ENCODE measurements at regions not wholly inside any gene's neighbourhood (a gene's known extent, or its start where the extent isn't known, plus 50 kb on each side); places are given as distances from the start of the nearest gene placed in this dataset.

DNA sequence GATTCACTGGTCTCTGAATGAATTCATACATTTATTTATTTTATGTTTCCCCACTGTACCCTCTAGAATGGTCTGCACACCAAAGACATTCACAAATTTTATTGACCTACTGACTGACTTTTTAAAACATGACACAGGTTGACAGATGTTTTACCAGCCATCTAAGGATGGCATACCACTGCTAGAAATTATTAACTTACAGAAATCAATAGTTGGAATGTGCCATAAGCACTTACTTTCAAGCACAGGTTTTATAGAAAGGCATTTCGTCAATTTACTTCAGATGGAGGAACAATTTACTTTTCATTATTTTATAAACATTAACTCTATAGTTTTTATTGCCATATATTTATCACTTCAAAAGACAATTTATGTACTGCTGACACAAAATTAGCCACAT lies 448.7 kb upstream of the FBXO33 start:
- no peak overlapping the region for H3K27ac ChIP-seq
- WGBS (ENCODE audit: missing lambda C conversion rate), result 2% methylated on average over 1 of the region's 1 CpG
- H3K9me3 ChIP-seq, result no peaks in the 10 kb centered on the region
- no peaks in the 10 kb centered on the region for H3K4me1 ChIP-seq
- no peak overlapping the region for H3K4me3 ChIP-seq
- no peak overlapping the region for H3K4me2 ChIP-seq
- DNase-seq (ENCODE audit: low read depth in 1 of 2, low spot score in 1 of 2) (no peak), ATAC-seq (no peak), FAIRE-seq (no peak)
- TF ChIP-seq, protein P1, sequence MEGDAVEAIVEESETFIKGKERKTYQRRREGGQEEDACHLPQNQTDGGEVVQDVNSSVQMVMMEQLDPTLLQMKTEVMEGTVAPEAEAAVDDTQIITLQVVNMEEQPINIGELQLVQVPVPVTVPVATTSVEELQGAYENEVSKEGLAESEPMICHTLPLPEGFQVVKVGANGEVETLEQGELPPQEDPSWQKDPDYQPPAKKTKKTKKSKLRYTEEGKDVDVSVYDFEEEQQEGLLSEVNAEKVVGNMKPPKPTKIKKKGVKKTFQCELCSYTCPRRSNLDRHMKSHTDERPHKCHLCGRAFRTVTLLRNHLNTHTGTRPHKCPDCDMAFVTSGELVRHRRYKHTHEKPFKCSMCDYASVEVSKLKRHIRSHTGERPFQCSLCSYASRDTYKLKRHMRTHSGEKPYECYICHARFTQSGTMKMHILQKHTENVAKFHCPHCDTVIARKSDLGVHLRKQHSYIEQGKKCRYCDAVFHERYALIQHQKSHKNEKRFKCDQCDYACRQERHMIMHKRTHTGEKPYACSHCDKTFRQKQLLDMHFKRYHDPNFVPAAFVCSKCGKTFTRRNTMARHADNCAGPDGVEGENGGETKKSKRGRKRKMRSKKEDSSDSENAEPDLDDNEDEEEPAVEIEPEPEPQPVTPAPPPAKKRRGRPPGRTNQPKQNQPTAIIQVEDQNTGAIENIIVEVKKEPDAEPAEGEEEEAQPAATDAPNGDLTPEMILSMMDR (IDR thresholded peaks at IDR 0.05), result no peak
- TF ChIP-seq, protein P2, sequence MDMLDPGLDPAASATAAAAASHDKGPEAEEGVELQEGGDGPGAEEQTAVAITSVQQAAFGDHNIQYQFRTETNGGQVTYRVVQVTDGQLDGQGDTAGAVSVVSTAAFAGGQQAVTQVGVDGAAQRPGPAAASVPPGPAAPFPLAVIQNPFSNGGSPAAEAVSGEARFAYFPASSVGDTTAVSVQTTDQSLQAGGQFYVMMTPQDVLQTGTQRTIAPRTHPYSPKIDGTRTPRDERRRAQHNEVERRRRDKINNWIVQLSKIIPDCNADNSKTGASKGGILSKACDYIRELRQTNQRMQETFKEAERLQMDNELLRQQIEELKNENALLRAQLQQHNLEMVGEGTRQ (IDR thresholded peaks at IDR 0.05), result no peak
- no peak for TF ChIP-seq GATA3 (IDR thresholded peaks at IDR 0.05; ENCODE audit: borderline replicate concordance)
- TF ChIP-seq, protein P3, sequence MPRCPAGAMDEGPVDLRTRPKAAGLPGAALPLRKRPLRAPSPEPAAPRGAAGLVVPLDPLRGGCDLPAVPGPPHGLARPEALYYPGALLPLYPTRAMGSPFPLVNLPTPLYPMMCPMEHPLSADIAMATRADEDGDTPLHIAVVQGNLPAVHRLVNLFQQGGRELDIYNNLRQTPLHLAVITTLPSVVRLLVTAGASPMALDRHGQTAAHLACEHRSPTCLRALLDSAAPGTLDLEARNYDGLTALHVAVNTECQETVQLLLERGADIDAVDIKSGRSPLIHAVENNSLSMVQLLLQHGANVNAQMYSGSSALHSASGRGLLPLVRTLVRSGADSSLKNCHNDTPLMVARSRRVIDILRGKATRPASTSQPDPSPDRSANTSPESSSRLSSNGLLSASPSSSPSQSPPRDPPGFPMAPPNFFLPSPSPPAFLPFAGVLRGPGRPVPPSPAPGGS (IDR thresholded peaks at IDR 0.05), result no peak
- no peak for TF ChIP-seq CHD2 (IDR thresholded peaks at IDR 0.05; ENCODE audit: low read length, partially characterized antibody)
- TF ChIP-seq, protein P4, sequence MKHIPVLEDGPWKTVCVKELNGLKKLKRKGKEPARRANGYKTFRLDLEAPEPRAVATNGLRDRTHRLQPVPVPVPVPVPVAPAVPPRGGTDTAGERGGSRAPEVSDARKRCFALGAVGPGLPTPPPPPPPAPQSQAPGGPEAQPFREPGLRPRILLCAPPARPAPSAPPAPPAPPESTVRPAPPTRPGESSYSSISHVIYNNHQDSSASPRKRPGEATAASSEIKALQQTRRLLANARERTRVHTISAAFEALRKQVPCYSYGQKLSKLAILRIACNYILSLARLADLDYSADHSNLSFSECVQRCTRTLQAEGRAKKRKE (CRISPR knock-in tag; IDR thresholded peaks at IDR 0.05; ENCODE audit: low read depth), result no peak
- TF ChIP-seq MAFK (IDR thresholded peaks at IDR 0.05; ENCODE audit: partially characterized antibody), result no peak
- TF ChIP-seq, protein P5, sequence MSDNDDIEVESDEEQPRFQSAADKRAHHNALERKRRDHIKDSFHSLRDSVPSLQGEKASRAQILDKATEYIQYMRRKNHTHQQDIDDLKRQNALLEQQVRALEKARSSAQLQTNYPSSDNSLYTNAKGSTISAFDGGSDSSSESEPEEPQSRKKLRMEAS (IDR thresholded peaks at IDR 0.05), result no peak
- TF ChIP-seq, protein P6, sequence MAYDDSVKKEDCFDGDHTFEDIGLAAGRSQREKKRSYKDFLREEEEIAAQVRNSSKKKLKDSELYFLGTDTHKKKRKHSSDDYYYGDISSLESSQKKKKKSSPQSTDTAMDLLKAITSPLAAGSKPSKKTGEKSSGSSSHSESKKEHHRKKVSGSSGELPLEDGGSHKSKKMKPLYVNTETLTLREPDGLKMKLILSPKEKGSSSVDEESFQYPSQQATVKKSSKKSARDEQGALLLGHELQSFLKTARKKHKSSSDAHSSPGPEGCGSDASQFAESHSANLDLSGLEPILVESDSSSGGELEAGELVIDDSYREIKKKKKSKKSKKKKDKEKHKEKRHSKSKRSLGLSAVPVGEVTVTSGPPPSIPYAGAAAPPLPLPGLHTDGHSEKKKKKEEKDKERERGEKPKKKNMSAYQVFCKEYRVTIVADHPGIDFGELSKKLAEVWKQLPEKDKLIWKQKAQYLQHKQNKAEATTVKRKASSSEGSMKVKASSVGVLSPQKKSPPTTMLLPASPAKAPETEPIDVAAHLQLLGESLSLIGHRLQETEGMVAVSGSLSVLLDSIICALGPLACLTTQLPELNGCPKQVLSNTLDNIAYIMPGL (CRISPR knock-in tag; IDR thresholded peaks at IDR 0.05; ENCODE audit: borderline replicate concordance), result no peak
- TF ChIP-seq HEYL (CRISPR knock-in tag; IDR thresholded peaks at IDR 0.05), result no peak
- no peak for TF ChIP-seq NFE2L2 (conservative IDR thresholded peaks at IDR 0.05; ENCODE audit: low read length)
- TF ChIP-seq, protein P7, sequence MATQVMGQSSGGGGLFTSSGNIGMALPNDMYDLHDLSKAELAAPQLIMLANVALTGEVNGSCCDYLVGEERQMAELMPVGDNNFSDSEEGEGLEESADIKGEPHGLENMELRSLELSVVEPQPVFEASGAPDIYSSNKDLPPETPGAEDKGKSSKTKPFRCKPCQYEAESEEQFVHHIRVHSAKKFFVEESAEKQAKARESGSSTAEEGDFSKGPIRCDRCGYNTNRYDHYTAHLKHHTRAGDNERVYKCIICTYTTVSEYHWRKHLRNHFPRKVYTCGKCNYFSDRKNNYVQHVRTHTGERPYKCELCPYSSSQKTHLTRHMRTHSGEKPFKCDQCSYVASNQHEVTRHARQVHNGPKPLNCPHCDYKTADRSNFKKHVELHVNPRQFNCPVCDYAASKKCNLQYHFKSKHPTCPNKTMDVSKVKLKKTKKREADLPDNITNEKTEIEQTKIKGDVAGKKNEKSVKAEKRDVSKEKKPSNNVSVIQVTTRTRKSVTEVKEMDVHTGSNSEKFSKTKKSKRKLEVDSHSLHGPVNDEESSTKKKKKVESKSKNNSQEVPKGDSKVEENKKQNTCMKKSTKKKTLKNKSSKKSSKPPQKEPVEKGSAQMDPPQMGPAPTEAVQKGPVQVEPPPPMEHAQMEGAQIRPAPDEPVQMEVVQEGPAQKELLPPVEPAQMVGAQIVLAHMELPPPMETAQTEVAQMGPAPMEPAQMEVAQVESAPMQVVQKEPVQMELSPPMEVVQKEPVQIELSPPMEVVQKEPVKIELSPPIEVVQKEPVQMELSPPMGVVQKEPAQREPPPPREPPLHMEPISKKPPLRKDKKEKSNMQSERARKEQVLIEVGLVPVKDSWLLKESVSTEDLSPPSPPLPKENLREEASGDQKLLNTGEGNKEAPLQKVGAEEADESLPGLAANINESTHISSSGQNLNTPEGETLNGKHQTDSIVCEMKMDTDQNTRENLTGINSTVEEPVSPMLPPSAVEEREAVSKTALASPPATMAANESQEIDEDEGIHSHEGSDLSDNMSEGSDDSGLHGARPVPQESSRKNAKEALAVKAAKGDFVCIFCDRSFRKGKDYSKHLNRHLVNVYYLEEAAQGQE (IDR thresholded peaks at IDR 0.05), result no peak
- no peak for TF ChIP-seq RFX5 (IDR thresholded peaks at IDR 0.05)
- TF ChIP-seq FOXS1 (CRISPR knock-in tag; IDR thresholded peaks at IDR 0.05), result no peak
- TF ChIP-seq EHMT2 (IDR thresholded peaks at IDR 0.05; ENCODE audit: low read depth), result no peak
- POLR2A ChIA-PET, result no interaction called here
- CTCF ChIA-PET, result no interaction called here

All from A549 (cell line).